ENCODE measurements at regions not wholly inside any gene's neighbourhood (a gene's known extent, or its start where the extent isn't known, plus 50 kb on each side); places are given as distances from the start of the nearest gene placed in this dataset.
"Not testable (repeated sequence)": the region's sequence is repeated elsewhere in the genome, so short reads cannot be mapped to it uniquely, and the experiment has no call there.

- intact Hi-C loops (cut with micrococcal nuclease), result no loop called here
- H3K4me1 Mint-ChIP-seq (ENCODE audit: low read depth), result no peaks in the 10 kb centered on the region
- H3K27me3 Mint-ChIP-seq, result no peaks in the 10 kb centered on the region
- H3K9me3 Mint-ChIP-seq, result no peaks in the 10 kb centered on the region
- H3K4me3 Mint-ChIP-seq, result no peak overlapping the region
- no peak overlapping the region for H3K27ac Mint-ChIP-seq
- H3K36me3 Mint-ChIP-seq (ENCODE audit: low read depth), result no peaks in the 10 kb centered on the region
These were observed 1775.1 kb upstream of the PIK3C3 start for GRCh38 chr18:40179729-40180461.

- H3K9me3 Mint-ChIP-seq, result no peaks in the 10 kb centered on the region
- H3K36me3 Mint-ChIP-seq (ENCODE audit: low read depth), result no peaks in the 10 kb centered on the region
- H3K4me3 Mint-ChIP-seq, result no peak overlapping the region
- no peaks in the 10 kb centered on the region for H3K27me3 Mint-ChIP-seq
- no peaks in the 10 kb centered on the region for H3K4me1 Mint-ChIP-seq (ENCODE audit: low read depth)
- intact Hi-C loops (cut with micrococcal nuclease), result no loop called here
- H3K27ac Mint-ChIP-seq, result no peak overlapping the region
These were observed 1787.0 kb upstream of the PIK3C3 start for GRCh38 chr18:40168026-40168425.

GRCh38 chr18:40163254-40163653 is 1791.8 kb upstream of the PIK3C3 start:
- Mint-ChIP-seq H3K9me3 (no peaks in the 10 kb centered on the region), H3K27ac (no peak overlapping the region), H3K4me1 (ENCODE audit: low read depth) (no peaks in the 10 kb centered on the region), H3K27me3 (no peaks in the 10 kb centered on the region), H3K36me3 (ENCODE audit: low read depth) (no peaks in the 10 kb centered on the region), H3K4me3 (no peak overlapping the region)
- intact Hi-C loops (cut with micrococcal nuclease), result no loop called here

DNA sequence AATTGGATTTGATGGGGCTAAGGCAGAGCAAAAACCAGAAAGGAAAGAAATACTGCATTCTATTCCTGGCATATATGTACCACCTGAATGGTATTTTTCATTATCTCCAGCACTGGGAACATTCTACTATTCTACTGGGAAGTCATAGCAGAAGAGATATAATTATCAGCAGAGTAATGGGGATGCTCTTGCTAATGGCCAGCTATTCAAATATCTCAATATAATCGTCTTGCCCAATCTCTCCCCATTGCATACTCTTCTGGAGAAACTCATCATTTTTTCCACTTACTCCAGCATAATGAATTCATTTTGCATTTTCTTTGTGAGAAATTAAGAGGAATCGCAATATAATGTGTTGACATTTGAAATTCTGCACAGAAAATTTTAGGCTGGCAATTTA is 1794.7 kb upstream of the PIK3C3 start:
- Mint-ChIP-seq H3K27me3 (no peaks in the 10 kb centered on the region), H3K9me3 (no peaks in the 10 kb centered on the region), H3K27ac (no peak overlapping the region), H3K36me3 (ENCODE audit: low read depth) (no peaks in the 10 kb centered on the region), H3K4me1 (ENCODE audit: low read depth) (no peaks in the 10 kb centered on the region), H3K4me3 (no peak overlapping the region)
- intact Hi-C loops (cut with micrococcal nuclease), result no loop called here

- Mint-ChIP-seq H3K4me3 (no peak overlapping the region), H3K36me3 (ENCODE audit: low read depth) (no peaks in the 10 kb centered on the region), H3K9me3 (no peaks in the 10 kb centered on the region), H3K27me3 (no peaks in the 10 kb centered on the region), H3K4me1 (ENCODE audit: low read depth) (no peaks in the 10 kb centered on the region), H3K27ac (no peak overlapping the region)
- intact Hi-C loops (cut with micrococcal nuclease), result no loop called here
These were observed 1795.7 kb upstream of the PIK3C3 start for GRCh38 chr18:40159141-40160017.

- Mint-ChIP-seq H3K36me3 (ENCODE audit: low read depth) (no peaks in the 10 kb centered on the region), H3K4me1 (ENCODE audit: low read depth) (no peaks in the 10 kb centered on the region), H3K27me3 (no peaks in the 10 kb centered on the region), H3K4me3 (no peak overlapping the region), H3K27ac (no peak overlapping the region), H3K9me3 (no peaks in the 10 kb centered on the region)
- intact Hi-C loops (cut with micrococcal nuclease), result no loop called here
These were observed 1797.9 kb upstream of the PIK3C3 start for GRCh38 chr18:40157120-40157519.

DNA sequence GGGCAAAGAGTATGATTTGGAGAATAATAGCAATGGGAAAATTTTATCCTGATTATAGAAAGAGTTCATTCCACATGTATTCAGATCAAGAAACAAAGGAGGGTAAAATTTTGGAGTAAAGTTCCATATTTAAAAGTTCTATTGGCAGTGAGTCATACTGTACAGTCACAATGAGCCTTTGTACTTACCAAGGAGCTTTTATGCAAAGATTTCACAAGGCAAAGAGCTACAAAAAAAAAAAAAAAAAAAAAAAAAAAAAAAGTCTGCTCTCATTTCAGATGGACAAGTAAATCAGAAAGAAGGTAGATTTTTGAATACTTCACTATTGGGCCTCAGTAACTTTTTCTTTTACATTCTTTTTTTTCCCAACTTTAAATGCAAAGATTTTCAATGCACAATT is 1802.2 kb upstream of the PIK3C3 start:
- no peaks in the 10 kb centered on the region for H3K36me3 Mint-ChIP-seq (ENCODE audit: low read depth)
- no peak overlapping the region for H3K4me3 Mint-ChIP-seq
- H3K27ac Mint-ChIP-seq, result no peak overlapping the region
- no peaks in the 10 kb centered on the region for H3K4me1 Mint-ChIP-seq (ENCODE audit: low read depth)
- no peaks in the 10 kb centered on the region for H3K27me3 Mint-ChIP-seq
- intact Hi-C loops (cut with micrococcal nuclease), result no loop called here
- no peaks in the 10 kb centered on the region for H3K9me3 Mint-ChIP-seq

DNA sequence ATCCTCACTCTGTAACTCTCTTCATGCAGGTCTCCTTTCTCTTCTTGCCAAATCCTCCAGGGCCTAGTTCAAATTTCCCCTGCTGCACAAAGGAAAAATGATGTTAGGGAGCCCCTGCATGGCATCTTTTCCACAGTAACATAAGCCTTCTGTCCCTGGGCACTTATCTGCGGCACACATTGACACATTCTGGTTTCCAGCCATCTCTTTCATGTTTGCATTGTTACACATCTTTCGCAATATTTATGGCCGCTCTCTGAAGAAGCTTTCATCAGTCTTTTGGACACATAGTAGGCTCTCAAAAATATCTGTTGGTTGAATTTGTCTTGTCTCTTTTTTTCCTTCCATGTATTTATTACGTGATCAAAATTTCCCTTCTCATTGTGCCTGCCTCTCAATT is 1806.1 kb upstream of the PIK3C3 start:
- H3K27ac Mint-ChIP-seq, result no peak overlapping the region
- no peaks in the 10 kb centered on the region for H3K36me3 Mint-ChIP-seq (ENCODE audit: low read depth)
- H3K9me3 Mint-ChIP-seq, result no peaks in the 10 kb centered on the region
- no peaks in the 10 kb centered on the region for H3K4me1 Mint-ChIP-seq (ENCODE audit: low read depth)
- H3K4me3 Mint-ChIP-seq, result no peak overlapping the region
- intact Hi-C loops (cut with micrococcal nuclease), result no loop called here
- H3K27me3 Mint-ChIP-seq, result no peaks in the 10 kb centered on the region

DNA sequence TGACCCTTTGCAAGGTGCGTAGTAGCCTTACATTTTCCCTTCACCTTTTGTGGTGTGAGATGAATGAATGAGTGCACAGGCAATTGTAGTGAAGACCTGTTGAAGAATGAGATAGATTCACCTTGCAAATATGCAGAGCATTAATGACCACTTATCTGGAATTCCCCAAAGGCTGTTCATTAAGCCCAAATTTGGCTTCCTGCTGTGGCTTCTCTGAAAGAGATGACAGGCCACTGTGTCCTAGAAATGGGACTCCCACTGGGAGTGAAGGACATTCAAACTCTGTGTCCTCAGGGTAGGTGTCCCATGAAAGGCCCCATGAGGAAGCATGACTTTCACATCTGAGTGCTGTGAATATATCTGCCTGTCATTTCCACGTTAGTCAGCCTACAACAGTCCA is 1821.8 kb upstream of the PIK3C3 start:
- Mint-ChIP-seq H3K4me3 (no peak overlapping the region), H3K27me3 (no peaks in the 10 kb centered on the region), H3K36me3 (ENCODE audit: low read depth) (no peaks in the 10 kb centered on the region), H3K9me3 (peaks cover 37% of the 10 kb centered on the region), H3K4me1 (ENCODE audit: low read depth) (no peaks in the 10 kb centered on the region), H3K27ac (no peak overlapping the region)
- intact Hi-C loops (cut with micrococcal nuclease), result no loop called here

DNA sequence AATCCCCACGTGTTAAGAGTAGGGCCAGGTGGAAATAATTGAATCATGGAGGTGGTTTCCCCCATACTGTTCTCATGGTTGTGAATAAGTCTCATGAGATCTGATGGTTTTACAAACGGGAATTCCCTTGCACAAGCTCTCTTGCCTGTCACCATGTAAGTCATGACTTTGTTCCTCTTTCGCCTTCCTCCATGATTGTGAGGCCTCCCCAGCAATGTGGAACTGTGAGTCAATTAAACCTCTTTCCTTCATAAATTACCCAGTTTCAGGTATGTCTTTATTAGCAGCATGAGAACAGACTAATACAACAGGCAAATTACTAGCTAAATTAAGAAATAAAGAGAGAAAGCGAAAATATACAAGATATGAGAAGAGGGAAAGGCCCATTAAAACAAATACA is 1822.6 kb upstream of the PIK3C3 start:
- H3K4me3 Mint-ChIP-seq; H3K27ac Mint-ChIP-seq; H3K36me3 Mint-ChIP-seq (ENCODE audit: low read depth); H3K4me1 Mint-ChIP-seq (ENCODE audit: low read depth); intact Hi-C loops (cut with micrococcal nuclease); H3K27me3 Mint-ChIP-seq: not testable (repeated sequence)
- H3K9me3 Mint-ChIP-seq, result peaks cover 37% of the 10 kb centered on the region

DNA sequence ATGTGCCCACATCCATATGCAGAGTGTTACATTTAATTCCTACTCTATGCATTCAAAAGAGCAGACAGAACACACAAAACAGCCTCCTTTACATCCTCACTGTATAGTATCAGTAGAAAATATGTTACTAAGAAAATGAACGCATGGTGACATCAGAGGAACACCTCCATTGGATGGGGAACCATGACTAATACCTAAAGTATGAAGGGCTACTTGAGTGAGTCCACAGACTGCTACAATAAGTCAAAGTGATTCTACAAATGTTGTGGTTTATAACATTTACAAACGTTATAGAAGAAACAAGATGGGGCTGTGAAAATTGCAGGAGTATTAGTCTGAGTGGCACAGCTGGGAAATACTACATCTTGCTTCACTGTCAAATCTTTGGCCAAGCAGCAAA is 1830.9 kb upstream of the PIK3C3 start:
- Mint-ChIP-seq H3K4me1 (ENCODE audit: low read depth) (no peaks in the 10 kb centered on the region), H3K36me3 (ENCODE audit: low read depth) (no peaks in the 10 kb centered on the region), H3K4me3 (no peak overlapping the region), H3K9me3 (peaks cover 13% of the 10 kb centered on the region), H3K27ac (no peak overlapping the region), H3K27me3 (no peaks in the 10 kb centered on the region)
- intact Hi-C loops (cut with micrococcal nuclease), result no loop called here

- H3K9me3 Mint-ChIP-seq, result peaks cover 39% of the 10 kb centered on the region
- H3K4me3 Mint-ChIP-seq, result no peak overlapping the region
- intact Hi-C loops (cut with micrococcal nuclease), result no loop called here
- no peaks in the 10 kb centered on the region for H3K4me1 Mint-ChIP-seq (ENCODE audit: low read depth)
- H3K27me3 Mint-ChIP-seq, result no peaks in the 10 kb centered on the region
- H3K27ac Mint-ChIP-seq, result no peak overlapping the region
- H3K36me3 Mint-ChIP-seq (ENCODE audit: low read depth), result no peaks in the 10 kb centered on the region
These were observed 1834.1 kb upstream of the PIK3C3 start for GRCh38 chr18:40120796-40121391.

GRCh38 chr18:40120356-40120755 is 1834.7 kb upstream of the PIK3C3 start:
- peaks cover 38% of the 10 kb centered on the region for H3K9me3 Mint-ChIP-seq
- H3K27me3 Mint-ChIP-seq, result no peaks in the 10 kb centered on the region
- H3K4me1 Mint-ChIP-seq (ENCODE audit: low read depth), result no peaks in the 10 kb centered on the region
- H3K36me3 Mint-ChIP-seq (ENCODE audit: low read depth), result no peaks in the 10 kb centered on the region
- intact Hi-C loops (cut with micrococcal nuclease), result no loop called here
- no peak overlapping the region for H3K27ac Mint-ChIP-seq
- no peak overlapping the region for H3K4me3 Mint-ChIP-seq

DNA sequence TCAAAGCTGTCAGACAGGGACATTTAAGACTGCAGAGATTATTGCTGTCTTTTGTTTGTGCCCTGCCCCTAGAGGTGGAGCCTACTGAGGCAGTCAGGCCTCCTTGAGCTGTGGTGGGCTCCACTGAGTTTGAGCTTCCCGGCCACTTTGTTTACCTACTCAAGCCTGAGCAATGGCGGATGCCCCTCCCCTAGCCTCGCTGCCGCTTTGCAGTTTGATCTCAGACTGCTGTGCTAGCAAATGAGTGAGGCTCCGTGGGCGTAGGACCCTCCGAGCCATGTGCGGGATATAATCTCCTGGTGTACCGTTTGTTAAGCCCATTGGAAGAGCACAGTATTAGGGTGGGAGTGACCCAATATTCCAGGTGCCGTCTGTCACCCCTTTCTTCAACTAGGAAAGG is 1835.5 kb upstream of the PIK3C3 start:
- H3K27me3 Mint-ChIP-seq; H3K4me1 Mint-ChIP-seq (ENCODE audit: low read depth); H3K4me3 Mint-ChIP-seq; H3K36me3 Mint-ChIP-seq (ENCODE audit: low read depth); intact Hi-C loops (cut with micrococcal nuclease); H3K27ac Mint-ChIP-seq: not testable (repeated sequence)
- peaks cover 31% of the 10 kb centered on the region for H3K9me3 Mint-ChIP-seq

All from dendritic cell treated with granulocyte-macrophage colony-stimulating factor and Interleukin-4, amounts not matched to agents 40 ng/mL and 50 ng/mL, for 4 days (primary cell).